H1 (cell line): ENCODE measurements at regions not wholly inside any gene's neighbourhood (a gene's known extent, or its start where the extent isn't known, plus 50 kb on each side); places are given as distances from the start of the nearest gene placed in this dataset.

Experiments
- CTCF ChIA-PET: fragments of 300-600 bp; sonication (Branson Sonifier 250); formaldehyde crosslinking; loops from one replicate; lab custom pipeline; 2021; ENCODE audit not compliant: partially characterized antibody; lab: Charles Lee
- POLR2A ChIA-PET: fragments of 300-600 bp; sonication (Branson Sonifier 250); formaldehyde crosslinking; loops from one replicate; lab custom pipeline; 2021; ENCODE audit warnings: inconsistent platforms; ENCODE audit not compliant: partially characterized antibody; lab: Charles Lee
- DNase-seq, 2 experiments: peaks; one replicate each; pipeline versions ENCODE4 v3.0.0 to v3.0.0-alpha.2; 2010 to 2022; ENCODE audit warnings: low spot score in 2 of 2, low read depth in 1 of 2, mixed read lengths in 1 of 2
- FAIRE-seq: peaks from 2 replicates; lab custom pipeline; 2011; peaks lifted over from hg19 to GRCh38; lab: Jason Lieb, UNC
- H2AFZ ChIP-seq: 2 replicates; pipeline ENCODE4 v1.8.1; 2012; ENCODE audit warnings: low read length, inconsistent platforms
- H2AK5ac ChIP-seq: 2 replicates; pipeline ENCODE4 v1.6.1; 2013; ENCODE audit warnings: low read depth, low read length
- H2BK120ac ChIP-seq: replicated peaks from 2 replicates; pipeline ENCODE3; 2013; ENCODE audit warnings: low read depth, low read length, inconsistent platforms
- H2BK12ac ChIP-seq: 2 replicates; pipeline ENCODE4 v1.6.1; 2013; ENCODE audit warnings: low read depth, low read length
- H2BK15ac ChIP-seq: 2 replicates; pipeline ENCODE4 v1.6.1; 2013; ENCODE audit warnings: low read length
- H2BK20ac ChIP-seq: 2 replicates; pipeline ENCODE4 v1.6.1; 2013; ENCODE audit warnings: low read length
- H2BK5ac ChIP-seq: 2 replicates; pipeline ENCODE4 v1.6.1; 2013; ENCODE audit warnings: low read depth, low read length
- H3K14ac ChIP-seq: 2 replicates; pipeline ENCODE4 v1.6.1; 2013; ENCODE audit warnings: inconsistent platforms; ENCODE audit not compliant: insufficient read length
- H3K18ac ChIP-seq: 2 replicates; pipeline ENCODE4 v1.6.1; 2013; ENCODE audit warnings: low read length; ENCODE audit errors: extremely low read depth
- H3K23ac ChIP-seq: 2 replicates; pipeline ENCODE4 v1.6.1; 2013; ENCODE audit warnings: inconsistent platforms; ENCODE audit not compliant: insufficient read length
- H3K23me2 ChIP-seq: 2 replicates; pipeline ENCODE4 v1.6.1; 2013; ENCODE audit warnings: low read depth, low read length
- H3K27ac ChIP-seq: 2 replicates; pipeline ENCODE4 v1.6.1; 2011; ENCODE audit warnings: low read depth, low read length, inconsistent platforms
- H3K27me3 ChIP-seq, 4 experiments: replicated peaks in 1 of 4; 1 replicate in 1 of 4; 2 replicates in 3 of 4; pipeline versions ENCODE4 v1.6.1 to v1.8.1; 2011 to 2013; ENCODE audit warnings: low read length in 3 of 4, mild to moderate bottlenecking in 3 of 4, inconsistent platforms in 2 of 4, mixed read lengths in 2 of 4, moderate library complexity in 1 of 4; ENCODE audit not compliant: control insufficient read depth in 3 of 4, insufficient read depth in 3 of 4; ENCODE audit errors: extremely low read depth in 1 of 4
- H3K36me3 ChIP-seq, 4 experiments: 2 replicates each; pipeline versions ENCODE4 v1.6.1 to v1.8.1; 2011 to 2013; ENCODE audit warnings: mild to moderate bottlenecking in 4 of 4, low read length in 3 of 4, moderate library complexity in 2 of 4, control low read depth in 1 of 4, inconsistent platforms in 1 of 4; ENCODE audit not compliant: insufficient read depth in 4 of 4, control insufficient read depth in 2 of 4
- H3K4ac ChIP-seq: replicated peaks from 2 replicates; pipeline ENCODE3; 2013; ENCODE audit warnings: low read length, low read depth, mixed read lengths, inconsistent platforms; ENCODE audit not compliant: insufficient read length
- H3K4me1 ChIP-seq, 4 experiments: replicated peaks in 1 of 4; 1 replicate in 1 of 4; 2 replicates in 3 of 4; pipeline versions ENCODE4 v1.6.1 to v1.8.1; 2011 to 2013; ENCODE audit warnings: low read length in 3 of 4, inconsistent platforms in 2 of 4, mixed read lengths in 1 of 4; ENCODE audit not compliant: insufficient read depth in 4 of 4, control insufficient read depth in 3 of 4
- H3K4me2 ChIP-seq, 2 experiments: 2 replicates each; pipeline versions ENCODE4 v1.6.1 to v1.8.1; 2011 to 2013; ENCODE audit warnings: low read depth in 2 of 2, low read length in 2 of 2, control low read depth in 1 of 2, inconsistent platforms in 1 of 2, mild to moderate bottlenecking in 1 of 2; ENCODE audit not compliant: insufficient read depth in 1 of 2
- H3K4me3 ChIP-seq, 4 experiments: fragments of 200-600, 300-600 bp in 1 of 4; sonication (generic), shearing (Covaris generic), sonication (Bioruptor Twin) in 1 of 4; 2 replicates each; pipeline versions ENCODE4 v1.5.1 to v1.8.1; 2011 to 2016; ENCODE audit warnings: low read length in 4 of 4, low read depth in 3 of 4, control low read depth in 2 of 4, inconsistent platforms in 2 of 4, mild to moderate bottlenecking in 2 of 4, mixed read lengths in 1 of 4, moderate library complexity in 1 of 4; ENCODE audit not compliant: insufficient read depth in 2 of 4; ENCODE audit errors: extremely low read depth in 1 of 4
- H3K56ac ChIP-seq: replicated peaks from 2 replicates; pipeline ENCODE3; 2013; ENCODE audit warnings: low read depth, mild to moderate bottlenecking, mixed read lengths, low read length, inconsistent platforms; ENCODE audit not compliant: insufficient read length
- H3K79me1 ChIP-seq: 2 replicates; pipeline ENCODE4 v1.6.1; 2013; ENCODE audit warnings: low read depth, low read length, control low read depth
- H3K79me2 ChIP-seq, 2 experiments: 2 replicates each; pipeline versions ENCODE4 v1.6.1 to v1.8.1; 2012 to 2013; ENCODE audit warnings: low read length in 2 of 2, mild to moderate bottlenecking in 2 of 2, inconsistent platforms in 1 of 2; ENCODE audit not compliant: insufficient read depth in 2 of 2, control insufficient read depth in 1 of 2
- H3K9ac ChIP-seq, 4 experiments: replicated peaks in 1 of 4; 1 replicate in 1 of 4; 2 replicates in 3 of 4; pipeline versions ENCODE4 v1.6.1 to v1.8.1; 2011 to 2013; ENCODE audit warnings: low read depth in 3 of 4, low read length in 3 of 4, control low read depth in 2 of 4, mild to moderate bottlenecking in 2 of 4, moderate library complexity in 2 of 4, inconsistent platforms in 1 of 4; ENCODE audit errors: extremely low read depth in 1 of 4
- H3K9me3 ChIP-seq, 2 experiments: 2 replicates each; pipeline versions ENCODE4 v1.6.1 to v1.8.1; 2012 to 2013; ENCODE audit warnings: mild to moderate bottlenecking in 2 of 2, moderate library complexity in 2 of 2, control low read depth in 1 of 2, inconsistent platforms in 1 of 2, low read depth in 1 of 2, low read length in 1 of 2, mixed read lengths in 1 of 2; ENCODE audit not compliant: insufficient read depth in 2 of 2
- H4K20me1 ChIP-seq, 2 experiments: replicated peaks in 1 of 2; 2 replicates each; pipeline versions ENCODE3 to v1.8.1; 2011 to 2013; ENCODE audit warnings: inconsistent platforms in 2 of 2, low read length in 2 of 2, mild to moderate bottlenecking in 1 of 2; ENCODE audit not compliant: insufficient read depth in 2 of 2, control insufficient read depth in 1 of 2
- H4K5ac ChIP-seq: 2 replicates; pipeline ENCODE4 v1.6.1; 2013; ENCODE audit warnings: low read length, low read depth, mixed read lengths, inconsistent platforms; ENCODE audit not compliant: insufficient read length
- H4K8ac ChIP-seq: 2 replicates; pipeline ENCODE4 v1.8.0; 2013; ENCODE audit warnings: mild to moderate bottlenecking, moderate library complexity, low read length, inconsistent platforms; ENCODE audit not compliant: insufficient read depth; ENCODE audit errors: extremely low read depth
- H4K91ac ChIP-seq: replicated peaks from 2 replicates; pipeline ENCODE3; 2013; ENCODE audit warnings: low read length, mixed read lengths, inconsistent platforms; ENCODE audit not compliant: insufficient read length
- CBX5 ChIP-seq: fragments of 300-800, 300-1000 bp; sonication (generic); IDR thresholded peaks from 2 replicates; pipeline ENCODE4 v1.7.1; 2016; ENCODE audit warnings: antibody characterized with exemption, low read length, low read depth
- CHD1 ChIP-seq: IDR thresholded peaks from 2 replicates; pipeline ENCODE4 v1.6.1; 2012; ENCODE audit warnings: low read depth, low read length, improper control_type of control experiment
- CTCF ChIP-seq, 3 experiments: IDR thresholded peaks; 1 replicate in 2 of 3; 2 replicates in 1 of 3; pipeline versions ENCODE4 v1.5.1 to v1.6.1; 2011; ENCODE audit warnings: low read length in 3 of 3, mild to moderate bottlenecking in 3 of 3, inconsistent platforms in 2 of 3, low read depth in 1 of 3, moderate library complexity in 1 of 3; ENCODE audit not compliant: insufficient read depth in 1 of 3; ENCODE audit errors: control extremely low read depth in 1 of 3
- EGR1 ChIP-seq: IDR thresholded peaks from 2 replicates; pipeline ENCODE4 v1.6.1; 2011; ENCODE audit warnings: low read depth, low read length, borderline replicate concordance
- POLR2A ChIP-seq, 2 experiments: IDR thresholded peaks; 1 replicate in 1 of 2; 2 replicates in 1 of 2; pipeline ENCODE4 v1.6.1; 2011; ENCODE audit warnings: low read depth in 2 of 2, low read length in 2 of 2, mild to moderate bottlenecking in 2 of 2; ENCODE audit errors: control extremely low read depth in 1 of 2
- POU5F1 ChIP-seq: IDR thresholded peaks from 2 replicates; pipeline ENCODE4 v1.6.1; 2011; ENCODE audit warnings: low read depth, mild to moderate bottlenecking, low read length, moderate library complexity
- RFX5 ChIP-seq: IDR thresholded peaks from 2 replicates; pipeline ENCODE4 v1.6.1; 2011; ENCODE audit warnings: low read depth, low read length, improper control_type of control experiment, borderline replicate concordance
- WGBS, 2 experiments: shearing (Covaris generic) in 1 of 2; methylation state at CpG; one replicate each; pipeline versions ENCODE4 v1.1.6 to v1.1.7; 2013 to 2015; ENCODE audit warnings: low lambda C conversion rate in 2 of 2, mixed read lengths in 2 of 2, inconsistent platforms in 1 of 2, low coverage in 1 of 2, missing lambda C conversion rate in 1 of 2; ENCODE audit not compliant: insufficient replicate concordance in 2 of 2, insufficient coverage in 1 of 2, insufficient read length in 1 of 2; ENCODE audit errors: extremely low coverage in 1 of 2, missing lambda C conversion rate in 1 of 2; 5-methylcytosine and 5-hydroxymethylcytosine counted together

DNA sequence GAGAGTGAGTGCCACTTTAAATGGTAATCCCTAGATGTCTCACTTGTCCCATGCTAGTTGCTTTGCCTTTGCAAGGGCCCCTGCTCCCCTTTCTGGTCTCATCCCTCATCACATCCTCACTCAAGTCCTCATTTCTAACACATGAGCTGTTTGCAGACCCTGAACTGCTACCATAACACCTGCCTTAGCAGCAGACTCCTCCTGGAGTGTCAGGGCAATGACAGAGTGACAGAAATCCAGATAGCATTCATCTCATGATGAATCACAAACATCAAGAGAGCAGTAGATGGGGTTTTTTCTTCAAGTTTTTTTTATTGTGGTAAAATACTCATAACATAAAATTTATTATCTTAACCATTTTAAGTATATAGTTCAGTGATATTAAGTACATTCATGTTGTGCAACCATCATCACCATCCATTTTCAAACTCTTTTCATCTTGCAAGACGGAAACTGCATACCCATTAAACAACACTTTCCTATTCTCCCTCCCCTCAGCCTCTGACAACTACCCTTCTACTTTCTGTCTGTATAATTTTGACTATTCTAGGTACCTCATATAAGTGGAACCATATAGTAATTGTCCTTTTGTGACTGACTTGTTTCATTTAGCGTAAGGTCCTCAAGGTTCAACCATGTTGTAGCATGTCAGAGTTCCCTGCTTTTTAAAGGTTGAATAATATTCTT lies 133.2 kb upstream of the RPS6KA3 start:
- Histone ChIP-seq H3K4me3 (no peak overlapping the region), H3K9ac (no peak overlapping the region), H4K5ac (no peak overlapping the region), H2AK5ac (no peak overlapping the region), H3K79me2 (no peaks in the 10 kb centered on the region), H3K23me2 (no peaks in the 10 kb centered on the region), H3K56ac (no peak overlapping the region), H2BK20ac (no peak overlapping the region), H3K14ac (no peak overlapping the region), H3K4ac (no peak overlapping the region), H2BK12ac (no peak overlapping the region), H2BK120ac (no peak overlapping the region), H2AFZ (no peak overlapping the region), H4K20me1 (no peaks in the 10 kb centered on the region), H2BK5ac (no peak overlapping the region), H3K27me3 (no peaks in the 10 kb centered on the region), H3K4me1 (no peaks in the 10 kb centered on the region), H3K23ac (no peak overlapping the region), H4K91ac (no peak overlapping the region), H3K9me3 (no peaks in the 10 kb centered on the region), H3K27ac (no peak overlapping the region), H3K79me1 (no peaks in the 10 kb centered on the region), H4K8ac (no peak overlapping the region), H3K4me2 (no peak overlapping the region), H3K18ac (no peak overlapping the region), H2BK15ac (no peak overlapping the region), H3K36me3 (no peaks in the 10 kb centered on the region)
- POLR2A ChIA-PET, result no interaction called here
- no peak for FAIRE-seq
- WGBS, 2 experiments, result 100% methylated on average over 2 of the region's 2 CpGs; no CpG with 5 or more reads in 1 of the 2 experiments
- DNase-seq, result no peak
- CTCF ChIA-PET, result no interaction called here
- TF ChIP-seq CTCF (IDR thresholded peaks at IDR 0.05; ENCODE audit: control extremely low read depth in 1 of 3, insufficient read depth in 1 of 3, low read depth in 1 of 3, low read length in 3 of 3) (no peak), EGR1 (no peak), CBX5 (no peak), CHD1 (no peak), POU5F1 (no peak), POLR2A (IDR thresholded peaks at IDR 0.05; ENCODE audit: control extremely low read depth in 1 of 2, low read depth in 2 of 2, low read length in 2 of 2) (no peak), RFX5 (no peak)
